NCI-H146 treated with DMSO at 0.1 percent for 48 hours (cell line): ENCODE measurements at regions not wholly inside any gene's neighbourhood (a gene's known extent, or its start where the extent isn't known, plus 50 kb on each side); places are given as distances from the start of the nearest gene placed in this dataset.

ENCODE experiments used
- DNase-seq: peaks from one replicate; lab custom pipeline; 2025; ENCODE audit not compliant: unreplicated experiment; lab: John Stamatoyannopoulos, UW

DNA sequence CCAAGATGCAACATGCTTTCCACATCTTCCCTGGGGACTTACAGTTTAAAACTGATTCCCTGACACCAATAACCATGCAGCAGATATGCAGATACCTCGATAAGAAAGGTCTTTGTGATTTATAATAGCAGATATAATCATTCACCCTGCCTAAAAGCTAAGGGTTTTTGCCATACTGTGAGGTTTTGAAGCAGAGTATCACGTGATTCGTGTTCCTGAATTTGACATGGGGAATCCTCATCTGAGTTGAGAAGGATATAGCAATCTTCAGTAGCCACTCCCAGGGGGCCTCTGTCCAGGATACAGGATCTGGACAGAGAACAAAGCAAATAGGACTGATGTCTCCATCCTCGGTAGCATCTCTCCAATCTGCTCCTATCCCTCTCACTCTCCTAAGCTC lies 79.1 kb upstream of the SDK2 start:
- DNase-seq: no peak

- DNase-seq: no peak
Measured at GRCh38 chr17:73724341-73724740, 80.1 kb upstream of the SDK2 start.

- no peak for DNase-seq
Measured at GRCh38 chr17:73724990-73725389, 80.7 kb upstream of the SDK2 start.

GRCh38 chr17:73725794-73726515 lies 81.7 kb upstream of the SDK2 start:
- DNase-seq: no peak

DNA sequence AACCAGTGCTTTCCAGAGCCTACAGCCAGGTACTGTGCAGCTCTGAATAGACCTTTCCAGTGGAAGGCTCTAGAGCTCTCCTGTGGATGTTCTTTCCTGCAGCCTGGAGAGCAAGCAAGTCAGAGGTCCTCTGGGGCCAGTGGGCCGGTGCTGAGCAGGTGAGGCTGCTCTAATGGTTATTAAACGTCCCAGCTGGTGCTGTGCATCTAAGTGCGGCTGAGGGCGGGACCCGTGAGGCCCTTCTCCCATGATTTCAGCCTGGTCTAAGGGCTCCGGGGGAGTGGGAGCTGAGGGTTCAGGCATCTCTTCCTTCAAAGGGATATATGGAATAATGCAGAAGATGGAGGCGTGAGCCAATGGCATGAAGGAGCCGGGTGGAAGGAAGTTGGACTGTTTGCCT lies 83.7 kb upstream of the SDK2 start:
- DNase-seq: no peak

GRCh38 chr17:73729101-73729500 lies 84.9 kb upstream of the SDK2 start:
- DNase-seq: no peak

DNA sequence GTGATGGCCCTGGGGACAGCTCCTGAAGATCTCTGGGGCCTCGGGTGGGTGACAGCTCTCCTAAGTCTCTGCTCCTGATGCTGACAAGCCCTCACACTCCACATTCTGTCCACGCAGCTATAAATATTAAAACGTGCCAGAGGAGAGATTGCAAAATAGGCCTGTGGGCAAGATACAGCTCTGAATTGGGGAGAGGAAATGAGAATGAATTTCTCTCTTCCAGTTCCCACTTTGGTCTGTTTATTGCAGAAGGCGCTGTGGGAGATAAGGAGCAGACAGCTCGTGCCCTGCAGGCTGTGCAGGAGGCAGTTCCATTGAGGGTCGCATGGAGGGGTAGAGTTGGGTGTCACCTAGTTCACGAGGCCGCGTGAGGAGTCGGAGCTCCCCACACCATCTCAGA lies 87.5 kb upstream of the SDK2 start:
- DNase-seq: no peak

GRCh38 chr17:73733517-73733916 lies 89.3 kb upstream of the SDK2 start:
- DNase-seq: no peak

GRCh38 chr17:73735245-73735644 lies 91.0 kb upstream of the SDK2 start:
- DNase-seq: no peak

- no peak for DNase-seq
Measured at GRCh38 chr17:73738751-73739575, 94.7 kb upstream of the SDK2 start.

- DNase-seq: no peak
Measured at GRCh38 chr17:73740370-73740769, 96.1 kb upstream of the SDK2 start.

DNA sequence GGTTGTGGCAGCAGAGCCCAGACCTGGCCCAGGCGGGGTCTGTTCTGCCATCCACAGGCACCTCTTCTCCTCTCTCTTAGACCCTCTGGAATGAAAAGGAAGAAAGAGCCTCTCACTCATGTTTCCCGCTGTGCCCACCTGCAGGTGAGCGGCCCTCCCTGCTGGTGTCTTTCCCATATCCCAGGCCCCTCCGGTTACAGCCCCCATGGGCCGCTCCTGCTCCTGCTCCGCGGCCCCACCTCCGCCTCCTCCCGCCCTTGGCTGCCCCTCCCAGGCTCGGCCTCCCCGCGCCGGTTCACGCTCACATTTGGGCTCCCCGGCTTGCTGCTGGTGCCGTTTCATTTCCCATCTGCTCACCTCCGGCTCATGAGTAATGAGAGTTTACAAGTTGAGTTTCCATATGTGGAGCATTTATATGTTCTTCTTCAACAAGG lies 98.7 kb upstream of the SDK2 start:
- DNase-seq: no peak

GRCh38 chr17:73743518-73744201 lies 99.4 kb upstream of the SDK2 start:
- no peak for DNase-seq

DNA sequence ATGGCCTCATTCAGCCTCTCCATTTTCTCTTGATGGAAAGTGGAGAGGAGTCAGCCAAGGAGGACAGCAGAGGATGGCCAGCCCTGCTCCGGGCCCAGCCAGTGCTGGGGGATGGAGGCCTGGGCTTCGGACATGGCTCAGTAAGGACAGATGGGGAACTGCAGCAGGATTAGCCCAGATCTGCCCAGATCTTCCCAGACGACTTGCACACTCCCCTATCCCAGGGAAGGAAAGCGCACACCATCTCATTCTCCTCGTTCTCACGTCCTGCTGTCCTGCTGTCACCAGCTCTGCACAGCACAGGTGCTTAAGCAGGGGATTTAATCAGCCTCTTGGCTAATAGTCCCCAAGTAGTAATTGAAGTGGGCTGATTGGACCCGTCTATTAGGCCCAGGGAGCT lies 100.2 kb upstream of the SDK2 start:
- DNase-seq: no peak

DNA sequence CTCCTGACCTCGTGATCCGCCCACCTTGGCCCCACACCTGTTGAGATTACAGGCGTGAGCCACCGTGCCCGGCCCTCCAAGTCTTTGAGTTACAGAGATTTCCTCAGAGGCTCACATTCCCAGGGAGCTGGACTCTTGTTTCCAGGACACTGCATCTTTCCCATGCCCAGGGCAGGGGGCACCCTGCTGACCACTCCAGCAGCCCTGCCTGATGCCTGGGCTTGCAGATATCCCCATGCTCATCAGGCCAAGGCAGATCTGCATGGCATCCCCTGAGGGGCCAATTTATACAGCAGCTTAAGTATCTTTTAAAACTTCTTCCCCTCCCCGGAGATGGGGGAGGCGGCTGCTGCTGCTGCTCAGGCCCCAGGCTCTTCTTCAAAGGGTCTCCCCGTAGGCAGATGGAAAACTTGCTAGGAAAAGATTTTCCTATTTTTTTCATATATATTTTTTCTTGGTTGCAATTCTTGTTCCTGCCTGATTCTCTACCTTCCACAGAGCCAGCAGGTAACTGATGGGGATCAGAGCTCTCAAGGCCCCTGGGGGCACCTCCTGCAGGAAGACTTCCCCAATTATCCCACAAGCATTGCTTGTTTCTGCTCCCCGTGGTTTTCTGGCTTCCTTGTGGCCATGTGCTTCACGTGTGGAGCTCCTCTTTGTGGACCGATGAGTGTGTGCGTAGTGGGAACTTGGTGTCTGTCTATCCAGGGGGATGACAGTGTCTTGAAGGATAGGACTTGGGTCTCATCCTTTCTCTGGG lies 102.2 kb upstream of the SDK2 start:
- DNase-seq: no peak

DNA sequence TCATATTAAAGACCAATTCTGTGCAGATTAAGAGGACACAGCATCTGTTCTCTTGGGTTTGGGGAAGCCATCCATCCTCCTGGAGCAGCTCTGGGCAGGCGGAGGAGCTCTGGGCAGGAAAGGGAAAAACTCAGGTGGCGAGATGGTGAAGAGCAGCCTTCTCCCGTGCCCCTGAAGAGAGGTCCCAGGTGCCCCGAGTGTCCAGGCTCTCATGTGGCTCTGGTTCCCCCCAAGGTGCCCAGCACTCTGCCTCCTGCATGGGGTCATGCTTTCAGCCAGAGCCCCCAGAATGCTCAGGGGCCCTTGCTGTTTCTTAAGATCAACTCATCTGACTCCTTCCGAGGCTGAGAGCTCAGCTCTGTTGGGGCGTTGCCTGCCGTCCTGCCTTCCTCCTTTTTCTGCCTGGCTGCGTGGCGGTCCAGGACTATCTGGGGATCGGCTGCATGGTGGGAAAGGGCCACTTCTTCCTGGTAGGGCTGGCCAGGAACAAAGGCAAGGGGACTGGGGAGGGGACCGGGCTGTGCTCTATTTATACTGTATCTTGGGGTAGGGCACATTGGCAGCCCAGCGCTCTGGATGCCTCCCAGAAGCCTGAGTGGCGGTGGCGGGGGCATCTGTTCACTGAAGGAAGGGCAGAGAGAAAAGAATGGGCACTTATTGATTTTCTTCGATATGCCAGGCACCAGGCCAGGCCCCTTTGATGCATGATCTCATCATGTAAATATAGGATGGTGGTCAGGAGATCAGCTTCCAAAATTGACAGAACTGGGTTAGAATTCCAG lies 103.2 kb upstream of the SDK2 start:
- no peak for DNase-seq

GRCh38 chr17:73748508-73748907 lies 104.3 kb upstream of the SDK2 start:
- DNase-seq: peak; percentile 62

GRCh38 chr17:73749337-73749823 lies 105.1 kb upstream of the SDK2 start:
- no peak for DNase-seq

- no peak for DNase-seq
Measured at GRCh38 chr17:73749928-73750605, 105.8 kb upstream of the SDK2 start.

- DNase-seq: no peak
Measured at GRCh38 chr17:73750975-73751374, 106.7 kb upstream of the SDK2 start.
